H1 (cell line): ENCODE measurements at regions not wholly inside any gene's neighbourhood (a gene's known extent, or its start where the extent isn't known, plus 50 kb on each side); places are given as distances from the start of the nearest gene placed in this dataset.

Experiments used
- BRCA1 ChIP-seq: IDR thresholded peaks from 2 replicates; pipeline ENCODE4 v1.6.1; 2012; ENCODE audit warnings: low read depth, low read length, improper control_type of control experiment
- TF ChIP-seq, protein P1 (sequence below): fragments of 300-600 bp; sonication (generic); IDR thresholded peaks from 2 replicates; pipeline ENCODE4 v1.7.1; 2012; ENCODE audit warnings: low read length, moderate library complexity, mild to moderate bottlenecking, inconsistent platforms; ENCODE audit not compliant: insufficient replicate concordance

DNA sequence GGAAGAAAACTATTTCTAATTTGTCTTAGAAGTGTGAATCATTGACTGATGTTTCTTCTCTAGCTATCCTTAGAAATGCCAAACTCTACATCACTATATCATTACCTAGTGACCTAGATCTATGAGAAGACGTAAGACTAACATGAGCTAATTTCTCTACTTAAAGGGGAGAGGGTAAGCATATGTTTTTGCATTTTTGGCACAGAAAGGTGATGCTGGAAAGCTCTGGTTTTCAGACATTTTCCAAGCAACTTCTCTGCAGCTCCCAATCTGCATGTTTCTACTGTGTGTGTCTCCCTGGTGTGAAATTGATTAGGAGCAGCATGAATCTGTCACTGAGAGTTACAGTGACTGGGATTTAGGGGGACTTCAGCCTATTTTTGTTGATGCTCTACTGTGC lies 235.2 kb upstream of the LINC00305 start (continued):
- TF ChIP-seq, protein P1, sequence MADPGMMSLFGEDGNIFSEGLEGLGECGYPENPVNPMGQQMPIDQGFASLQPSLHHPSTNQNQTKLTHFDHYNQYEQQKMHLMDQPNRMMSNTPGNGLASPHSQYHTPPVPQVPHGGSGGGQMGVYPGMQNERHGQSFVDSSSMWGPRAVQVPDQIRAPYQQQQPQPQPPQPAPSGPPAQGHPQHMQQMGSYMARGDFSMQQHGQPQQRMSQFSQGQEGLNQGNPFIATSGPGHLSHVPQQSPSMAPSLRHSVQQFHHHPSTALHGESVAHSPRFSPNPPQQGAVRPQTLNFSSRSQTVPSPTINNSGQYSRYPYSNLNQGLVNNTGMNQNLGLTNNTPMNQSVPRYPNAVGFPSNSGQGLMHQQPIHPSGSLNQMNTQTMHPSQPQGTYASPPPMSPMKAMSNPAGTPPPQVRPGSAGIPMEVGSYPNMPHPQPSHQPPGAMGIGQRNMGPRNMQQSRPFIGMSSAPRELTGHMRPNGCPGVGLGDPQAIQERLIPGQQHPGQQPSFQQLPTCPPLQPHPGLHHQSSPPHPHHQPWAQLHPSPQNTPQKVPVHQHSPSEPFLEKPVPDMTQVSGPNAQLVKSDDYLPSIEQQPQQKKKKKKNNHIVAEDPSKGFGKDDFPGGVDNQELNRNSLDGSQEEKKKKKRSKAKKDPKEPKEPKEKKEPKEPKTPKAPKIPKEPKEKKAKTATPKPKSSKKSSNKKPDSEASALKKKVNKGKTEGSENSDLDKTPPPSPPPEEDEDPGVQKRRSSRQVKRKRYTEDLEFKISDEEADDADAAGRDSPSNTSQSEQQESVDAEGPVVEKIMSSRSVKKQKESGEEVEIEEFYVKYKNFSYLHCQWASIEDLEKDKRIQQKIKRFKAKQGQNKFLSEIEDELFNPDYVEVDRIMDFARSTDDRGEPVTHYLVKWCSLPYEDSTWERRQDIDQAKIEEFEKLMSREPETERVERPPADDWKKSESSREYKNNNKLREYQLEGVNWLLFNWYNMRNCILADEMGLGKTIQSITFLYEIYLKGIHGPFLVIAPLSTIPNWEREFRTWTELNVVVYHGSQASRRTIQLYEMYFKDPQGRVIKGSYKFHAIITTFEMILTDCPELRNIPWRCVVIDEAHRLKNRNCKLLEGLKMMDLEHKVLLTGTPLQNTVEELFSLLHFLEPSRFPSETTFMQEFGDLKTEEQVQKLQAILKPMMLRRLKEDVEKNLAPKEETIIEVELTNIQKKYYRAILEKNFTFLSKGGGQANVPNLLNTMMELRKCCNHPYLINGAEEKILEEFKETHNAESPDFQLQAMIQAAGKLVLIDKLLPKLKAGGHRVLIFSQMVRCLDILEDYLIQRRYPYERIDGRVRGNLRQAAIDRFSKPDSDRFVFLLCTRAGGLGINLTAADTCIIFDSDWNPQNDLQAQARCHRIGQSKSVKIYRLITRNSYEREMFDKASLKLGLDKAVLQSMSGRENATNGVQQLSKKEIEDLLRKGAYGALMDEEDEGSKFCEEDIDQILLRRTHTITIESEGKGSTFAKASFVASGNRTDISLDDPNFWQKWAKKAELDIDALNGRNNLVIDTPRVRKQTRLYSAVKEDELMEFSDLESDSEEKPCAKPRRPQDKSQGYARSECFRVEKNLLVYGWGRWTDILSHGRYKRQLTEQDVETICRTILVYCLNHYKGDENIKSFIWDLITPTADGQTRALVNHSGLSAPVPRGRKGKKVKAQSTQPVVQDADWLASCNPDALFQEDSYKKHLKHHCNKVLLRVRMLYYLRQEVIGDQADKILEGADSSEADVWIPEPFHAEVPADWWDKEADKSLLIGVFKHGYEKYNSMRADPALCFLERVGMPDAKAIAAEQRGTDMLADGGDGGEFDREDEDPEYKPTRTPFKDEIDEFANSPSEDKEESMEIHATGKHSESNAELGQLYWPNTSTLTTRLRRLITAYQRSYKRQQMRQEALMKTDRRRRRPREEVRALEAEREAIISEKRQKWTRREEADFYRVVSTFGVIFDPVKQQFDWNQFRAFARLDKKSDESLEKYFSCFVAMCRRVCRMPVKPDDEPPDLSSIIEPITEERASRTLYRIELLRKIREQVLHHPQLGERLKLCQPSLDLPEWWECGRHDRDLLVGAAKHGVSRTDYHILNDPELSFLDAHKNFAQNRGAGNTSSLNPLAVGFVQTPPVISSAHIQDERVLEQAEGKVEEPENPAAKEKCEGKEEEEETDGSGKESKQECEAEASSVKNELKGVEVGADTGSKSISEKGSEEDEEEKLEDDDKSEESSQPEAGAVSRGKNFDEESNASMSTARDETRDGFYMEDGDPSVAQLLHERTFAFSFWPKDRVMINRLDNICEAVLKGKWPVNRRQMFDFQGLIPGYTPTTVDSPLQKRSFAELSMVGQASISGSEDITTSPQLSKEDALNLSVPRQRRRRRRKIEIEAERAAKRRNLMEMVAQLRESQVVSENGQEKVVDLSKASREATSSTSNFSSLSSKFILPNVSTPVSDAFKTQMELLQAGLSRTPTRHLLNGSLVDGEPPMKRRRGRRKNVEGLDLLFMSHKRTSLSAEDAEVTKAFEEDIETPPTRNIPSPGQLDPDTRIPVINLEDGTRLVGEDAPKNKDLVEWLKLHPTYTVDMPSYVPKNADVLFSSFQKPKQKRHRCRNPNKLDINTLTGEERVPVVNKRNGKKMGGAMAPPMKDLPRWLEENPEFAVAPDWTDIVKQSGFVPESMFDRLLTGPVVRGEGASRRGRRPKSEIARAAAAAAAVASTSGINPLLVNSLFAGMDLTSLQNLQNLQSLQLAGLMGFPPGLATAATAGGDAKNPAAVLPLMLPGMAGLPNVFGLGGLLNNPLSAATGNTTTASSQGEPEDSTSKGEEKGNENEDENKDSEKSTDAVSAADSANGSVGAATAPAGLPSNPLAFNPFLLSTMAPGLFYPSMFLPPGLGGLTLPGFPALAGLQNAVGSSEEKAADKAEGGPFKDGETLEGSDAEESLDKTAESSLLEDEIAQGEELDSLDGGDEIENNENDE, result no peak
- TF ChIP-seq BRCA1, result no peak
